AML-193 (cell line): ENCODE measurements at regions not wholly inside any gene's neighbourhood (a gene's known extent, or its start where the extent isn't known, plus 50 kb on each side); places are given as distances from the start of the nearest gene placed in this dataset.
A peak's percentile ranks its signal among the peaks of the same experiment; 100 is the strongest.

Source experiments
- DNase-seq, 2 experiments: peaks; one replicate each; lab custom pipeline; 2025; lab: John Stamatoyannopoulos, UW

- peak; percentile 95 to 98 for DNase-seq
Measured at GRCh38 chr2:181305301-181306123, 151.7 kb upstream of the ITGA4 start.

DNA sequence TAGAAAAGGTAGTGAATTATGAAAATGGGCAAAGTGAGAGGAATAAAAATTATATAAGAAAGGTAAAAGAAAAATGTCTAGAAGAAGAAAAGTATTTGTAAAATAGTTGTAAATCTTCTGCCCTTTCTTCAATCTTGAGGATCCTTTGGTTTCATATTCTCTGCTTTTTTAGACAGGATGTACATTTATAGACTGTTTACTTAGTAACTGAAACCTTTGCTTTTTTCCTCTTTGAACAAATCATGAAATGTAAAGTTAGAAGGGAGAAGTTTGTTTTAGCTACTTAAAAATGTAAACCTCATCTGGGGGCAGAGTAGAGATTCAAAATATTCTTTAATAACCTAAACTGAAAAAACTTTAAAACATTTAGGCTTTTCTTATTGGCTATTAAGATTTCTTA is 150.4 kb upstream of the ITGA4 start:
- no peak for DNase-seq

- DNase-seq: no peak
Measured at GRCh38 chr2:181307203-181307991, 149.8 kb upstream of the ITGA4 start.

DNA sequence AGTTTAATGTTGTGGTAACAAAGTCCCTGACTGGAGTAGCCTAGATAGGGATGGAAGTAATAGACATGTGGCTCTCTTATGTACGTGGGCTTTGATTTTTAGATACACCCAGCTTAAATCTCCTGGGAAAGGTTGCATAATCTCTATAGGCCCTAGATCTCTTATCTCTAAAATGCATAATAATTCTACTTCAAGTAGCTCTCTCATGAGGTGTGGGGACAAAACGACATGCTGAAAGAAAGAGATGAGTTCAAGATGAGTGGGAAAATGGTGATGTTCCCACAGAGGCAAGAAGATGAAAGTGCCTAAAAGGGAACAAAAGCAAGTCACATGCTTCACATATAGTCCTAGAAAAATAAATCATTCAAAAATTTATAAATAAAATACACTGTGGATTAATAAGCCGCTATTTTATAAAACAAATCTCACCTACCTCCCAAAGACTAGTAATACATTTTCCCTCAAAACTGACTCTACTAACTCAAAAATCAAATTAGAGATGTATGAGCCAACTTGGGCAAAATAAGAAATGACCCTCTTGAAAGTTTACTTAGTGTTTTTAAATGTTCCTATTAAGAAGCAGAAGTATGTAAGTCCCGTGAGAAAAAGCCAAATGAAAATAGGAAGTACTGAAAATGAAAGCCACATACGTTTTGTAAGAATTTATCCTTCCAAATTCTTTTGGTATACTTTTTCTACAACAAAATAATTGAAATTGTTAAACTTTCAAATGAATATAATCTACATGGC is 148.2 kb upstream of the ITGA4 start:
- peak; percentile 75 to 87 for DNase-seq

GRCh38 chr2:181309586-181309985 is 147.6 kb upstream of the ITGA4 start:
- DNase-seq: peak; percentile 29 to 37

GRCh38 chr2:181310967-181311366 is 146.2 kb upstream of the ITGA4 start:
- DNase-seq: no peak

DNA sequence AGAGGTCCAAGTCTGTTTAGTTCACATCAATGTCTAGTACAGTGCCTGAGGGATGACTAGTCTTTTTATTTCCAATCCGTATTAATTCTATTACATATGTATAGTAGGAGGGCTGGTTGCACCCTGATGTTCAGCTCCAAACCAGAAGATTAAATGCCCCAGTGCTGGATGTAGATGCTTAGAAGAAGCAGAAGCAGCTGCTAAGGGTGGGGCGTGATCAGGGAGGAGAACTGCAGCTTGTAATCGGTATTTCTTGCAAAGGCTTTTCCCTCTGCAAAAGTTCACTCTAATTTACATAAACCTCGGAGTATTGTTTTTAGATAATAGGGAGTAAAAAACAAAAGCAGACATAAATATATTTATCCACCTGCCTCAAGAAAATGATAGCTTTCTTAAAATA is 145.3 kb upstream of the ITGA4 start:
- no peak for DNase-seq

- no peak for DNase-seq
Measured at GRCh38 chr2:181312515-181312927, 144.7 kb upstream of the ITGA4 start.

- DNase-seq: no peak
Measured at GRCh38 chr2:181313845-181314244, 143.3 kb upstream of the ITGA4 start.

DNA sequence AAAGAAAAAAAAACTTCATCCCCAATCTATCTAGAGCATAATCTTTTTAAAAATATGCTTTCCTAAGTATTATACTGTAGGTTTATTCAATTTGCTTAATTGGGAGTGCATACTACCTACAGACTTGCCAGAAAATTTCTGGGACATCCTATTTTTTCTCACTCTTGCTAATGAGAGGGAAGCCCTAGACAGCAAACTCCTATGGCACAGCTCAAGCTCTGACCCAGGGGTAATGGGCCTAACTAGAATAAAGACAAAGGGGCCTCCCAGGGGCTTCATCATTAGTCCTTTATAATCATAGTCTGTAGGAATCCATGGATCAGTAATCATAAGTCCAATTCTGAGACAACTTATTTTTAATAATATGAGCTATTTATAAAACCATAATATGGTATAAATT is 142.6 kb upstream of the ITGA4 start:
- no peak for DNase-seq

DNA sequence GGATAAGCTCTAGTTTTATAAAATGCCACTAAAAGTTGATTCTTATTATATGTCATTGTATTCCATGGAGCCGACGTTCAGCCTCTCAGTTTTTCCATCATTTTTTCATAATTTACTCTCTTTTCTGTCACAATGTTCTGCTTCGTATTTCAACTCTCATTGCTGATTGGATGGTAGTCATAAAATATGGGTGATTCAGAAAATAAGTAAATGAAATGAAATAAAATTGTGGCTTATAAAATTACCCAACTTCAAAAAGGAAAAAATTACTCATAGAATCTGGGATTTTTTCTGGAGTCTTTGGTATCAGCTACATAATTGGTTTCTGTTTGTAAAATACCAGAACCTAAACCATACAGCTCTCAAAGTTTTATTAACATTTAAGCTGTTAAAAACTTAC is 139.7 kb upstream of the ITGA4 start:
- DNase-seq: no peak

- no peak for DNase-seq
Measured at GRCh38 chr2:181318504-181319280, 138.5 kb upstream of the ITGA4 start.

DNA sequence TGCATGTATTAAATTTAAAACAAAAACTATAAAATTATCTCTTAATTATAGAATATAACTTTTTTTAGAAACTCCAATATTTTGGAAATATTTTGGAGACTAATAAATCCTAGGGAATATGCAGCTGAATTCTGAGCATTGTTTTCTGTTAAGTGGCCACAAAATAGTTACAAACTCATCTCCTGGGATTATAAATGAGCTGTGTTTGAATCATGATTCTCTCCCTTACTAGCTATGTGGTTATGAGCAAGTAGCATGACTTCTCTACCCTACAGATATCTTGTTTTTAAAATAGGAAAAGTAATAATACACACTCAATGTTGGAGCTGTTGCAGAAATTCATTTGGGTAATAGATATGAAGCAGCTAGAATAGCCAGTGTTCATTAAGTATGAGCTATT is 137.9 kb upstream of the ITGA4 start:
- no peak for DNase-seq

DNA sequence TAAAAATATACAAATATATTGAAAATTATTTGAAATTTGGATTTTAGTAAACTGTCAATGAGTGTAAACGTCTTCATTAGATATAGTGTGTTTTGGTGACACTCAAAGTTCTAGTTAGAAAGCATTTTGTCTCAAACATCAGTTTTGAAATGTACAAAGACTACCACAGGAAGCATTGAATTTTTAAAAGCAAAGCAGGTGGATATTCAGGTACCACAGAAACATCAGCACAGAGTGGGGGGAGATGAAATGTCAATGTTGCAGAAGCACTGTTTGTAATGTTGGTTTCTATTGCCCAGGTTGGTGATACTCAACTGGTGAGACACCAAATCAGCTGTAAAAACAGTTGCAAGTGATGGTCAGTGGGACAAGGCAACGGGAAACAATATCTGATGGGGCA is 136.5 kb upstream of the ITGA4 start:
- DNase-seq: no peak

DNA sequence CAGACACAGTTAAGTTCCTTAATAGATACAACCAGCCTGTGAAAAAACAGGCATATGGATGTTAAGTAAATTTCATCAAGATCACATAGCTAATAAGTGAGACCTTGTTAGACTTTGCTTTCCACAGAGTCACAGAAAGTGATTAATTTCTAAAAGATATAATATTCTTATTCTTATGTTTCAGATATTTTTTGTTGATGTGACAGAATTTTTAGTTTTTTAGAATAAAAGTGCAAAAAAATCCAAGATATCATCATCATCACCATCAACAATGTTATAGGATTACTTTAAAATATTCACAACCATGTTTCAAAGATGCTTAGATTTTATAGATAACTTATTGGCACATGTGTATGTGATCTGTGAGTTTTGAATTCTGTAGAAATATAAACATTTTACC is 132.3 kb upstream of the ITGA4 start:
- DNase-seq: no peak

GRCh38 chr2:181326661-181327060 is 130.5 kb upstream of the ITGA4 start:
- DNase-seq: no peak

- DNase-seq: no peak
Measured at GRCh38 chr2:181330286-181330685, 126.9 kb upstream of the ITGA4 start.

DNA sequence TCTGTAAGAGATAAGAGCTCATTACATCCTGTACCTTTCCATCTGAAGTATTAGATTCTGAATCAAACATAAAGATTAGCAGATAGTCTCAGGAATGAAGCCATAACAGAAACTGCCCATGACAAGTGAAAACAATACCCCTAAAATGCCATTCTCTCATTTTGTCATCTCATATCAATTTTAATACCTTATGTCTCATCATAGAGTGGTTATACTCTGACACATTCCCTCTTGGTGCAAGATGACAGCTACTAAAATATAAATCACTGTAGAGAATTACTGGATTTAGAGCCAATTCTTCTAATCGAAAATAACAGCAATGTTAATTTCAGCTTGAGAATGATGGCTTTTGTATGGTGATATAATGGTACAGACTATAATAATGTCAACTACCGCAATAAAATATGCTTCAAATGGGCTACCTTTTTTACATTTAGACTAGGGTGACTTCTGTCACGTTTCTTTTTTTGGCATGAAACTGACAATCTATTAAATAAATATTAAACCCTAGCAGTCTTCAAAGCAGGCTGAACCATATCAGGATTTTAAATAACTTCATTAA is 125.1 kb upstream of the ITGA4 start:
- no peak for DNase-seq

GRCh38 chr2:181334158-181334826 is 122.9 kb upstream of the ITGA4 start:
- no peak for DNase-seq

DNA sequence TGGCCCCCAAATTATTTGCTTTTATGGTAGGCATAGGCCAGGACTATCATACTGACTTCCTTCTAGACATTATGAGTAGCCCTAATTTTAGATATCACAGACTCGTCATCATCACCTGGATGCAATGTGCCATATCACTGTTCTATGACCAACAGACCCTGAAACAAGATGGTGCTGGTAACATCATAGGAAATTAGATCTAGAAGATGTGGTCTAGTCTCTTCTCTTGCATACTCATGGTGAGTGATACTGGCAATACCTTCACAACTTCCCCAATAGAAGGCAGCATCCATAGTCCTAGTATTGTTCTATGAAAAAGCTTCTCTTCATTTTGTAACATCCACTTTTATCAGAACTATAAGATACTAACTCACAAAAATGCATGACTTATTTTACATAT is 116.3 kb upstream of the ITGA4 start:
- DNase-seq: no peak
